Panc1 (cell line): ENCODE measurements at regions not wholly inside any gene's neighbourhood (a gene's known extent, or its start where the extent isn't known, plus 50 kb on each side); places are given as distances from the start of the nearest gene placed in this dataset.
A peak's percentile ranks its signal among the peaks of the same experiment; 100 is the strongest.

ENCODE experiments used
- ATAC-seq: fragments of 200-7000 bp; cut with Tn5 transposase; 2 replicates; pipeline ENCODE4 v1.9.1; 2020; ENCODE audit warnings: mild to moderate bottlenecking, moderate library complexity
- BruUV-seq: library from RNA; stranded (reverse); fragments of 400-500 nt; replicated peaks from 2 replicates; lab custom pipeline; 2021; lab: Mats Ljungman, UMichigan
- CTCF ChIA-PET: fragments of 300-600 bp; sonication (Branson Sonifier 250); formaldehyde crosslinking; loops from one replicate; lab custom pipeline; 2022; ENCODE audit warnings: antibody characterized with exemption; lab: Charles Lee
- POLR2A ChIA-PET: fragments of 300-600 bp; sonication (Branson Sonifier 250); formaldehyde crosslinking; loops from one replicate; lab custom pipeline; 2022; ENCODE audit warnings: antibody characterized with exemption; lab: Charles Lee
- DNase-seq: peaks from one replicate; pipeline ENCODE4 v3.0.0-alpha.2; 2010; ENCODE audit warnings: low read depth, low spot score
- H3K27ac ChIP-seq: 2 replicates; pipeline ENCODE4 v1.5.1; 2011; ENCODE audit warnings: mild to moderate bottlenecking, low read length, inconsistent platforms
- H3K27me3 ChIP-seq: fragments of 200-500 bp; sonication (Bioruptor generic); 2 replicates; pipeline ENCODE4 v1.6.0; 2014; ENCODE audit warnings: low read length, inconsistent platforms; ENCODE audit not compliant: control insufficient read depth, insufficient read depth
- H3K36me3 ChIP-seq: fragments of 200-500 bp; sonication (Bioruptor generic); 2 replicates; pipeline ENCODE4 v1.5.1; 2014; ENCODE audit warnings: inconsistent platforms, mild to moderate bottlenecking, low read length, moderate library complexity; ENCODE audit not compliant: control insufficient read depth, insufficient read depth
- H3K4me1 ChIP-seq: 2 replicates; pipeline ENCODE4 v1.5.1; 2011; ENCODE audit warnings: inconsistent platforms, mild to moderate bottlenecking, low read length, moderate library complexity; ENCODE audit not compliant: control insufficient read depth, insufficient read depth
- H3K4me3 ChIP-seq, 2 experiments: 2 replicates each; pipeline ENCODE4 v1.5.1; 2011 to 2012; ENCODE audit warnings: low read depth in 2 of 2, low read length in 2 of 2, mild to moderate bottlenecking in 2 of 2, inconsistent platforms in 1 of 2, moderate library complexity in 1 of 2
- H3K9me3 ChIP-seq: fragments of 200-500 bp; sonication (Bioruptor generic); 2 replicates; pipeline ENCODE4 v1.5.1; 2014; ENCODE audit warnings: low read depth, mild to moderate bottlenecking, inconsistent platforms, low read length, moderate library complexity; ENCODE audit not compliant: control insufficient read depth, insufficient read depth
- POLR2AphosphoS5 ChIP-seq: IDR thresholded peaks from 2 replicates; pipeline ENCODE4 v1.6.1; 2012; ENCODE audit warnings: mild to moderate bottlenecking, low read depth, low read length, moderate library complexity
- REST ChIP-seq, 2 experiments: IDR thresholded peaks; 2 replicates each; pipeline ENCODE4 v1.6.1; 2011 to 2012; ENCODE audit warnings: low read depth in 2 of 2, control low read depth in 1 of 2, low read length in 1 of 2, mild to moderate bottlenecking in 1 of 2, moderate library complexity in 1 of 2; ENCODE audit not compliant: insufficient read depth in 1 of 2
- SIN3A ChIP-seq: IDR thresholded peaks from 2 replicates; pipeline ENCODE4 v1.6.1; 2012; ENCODE audit warnings: low read depth, mild to moderate bottlenecking, low read length, moderate library complexity, borderline replicate concordance; ENCODE audit not compliant: insufficient read depth
- TCF7L2 ChIP-seq: IDR thresholded peaks from 2 replicates; pipeline ENCODE4 v1.6.1; 2011; ENCODE audit warnings: mild to moderate bottlenecking, low read depth, low read length, inconsistent platforms
- in situ Hi-C: cut with HindIII; loops from 2 replicates; pipeline ENCODE4 v1.10.0; 2016; ENCODE audit warnings: low sequenced_read_pairs, low pct_unique_long_range_greater_than_20kb
- intact Hi-C: fragments of 100-400 bp; cut with micrococcal nuclease; formaldehyde crosslinking; loops from one replicate; pipeline ENCODE4 v1.10.0; 2022; ENCODE audit not compliant: unreplicated experiment
- TF ChIP-seq, protein P1 (sequence below): fragments of 450-650 bp; IDR thresholded peaks from 2 replicates; pipeline ENCODE4 v1.5.1; 2017; ENCODE audit warnings: mild to moderate bottlenecking

GRCh38 chr2:198659096-198659870 lies 798.5 kb downstream of the SATB2 start:
- no peak overlapping the region for H3K27ac ChIP-seq
- ChIA-PET POLR2A (no interaction called here), CTCF (no interaction called here)
- ATAC-seq (no peak), DNase-seq (no peak)
- H3K4me1 ChIP-seq: no peaks in the 10 kb centered on the region
- in situ Hi-C loops: no loop called here
- no peaks in the 10 kb centered on the region for H3K9me3 ChIP-seq
- no peaks in the 10 kb centered on the region for H3K27me3 ChIP-seq
- TF ChIP-seq REST (IDR thresholded peaks at IDR 0.05; ENCODE audit: insufficient read depth in 1 of 2, low read depth in 2 of 2, low read length in 1 of 2) (no peak), POLR2AphosphoS5 (no peak), TCF7L2 (no peak), SIN3A (no peak)
- TF ChIP-seq, protein P1, sequence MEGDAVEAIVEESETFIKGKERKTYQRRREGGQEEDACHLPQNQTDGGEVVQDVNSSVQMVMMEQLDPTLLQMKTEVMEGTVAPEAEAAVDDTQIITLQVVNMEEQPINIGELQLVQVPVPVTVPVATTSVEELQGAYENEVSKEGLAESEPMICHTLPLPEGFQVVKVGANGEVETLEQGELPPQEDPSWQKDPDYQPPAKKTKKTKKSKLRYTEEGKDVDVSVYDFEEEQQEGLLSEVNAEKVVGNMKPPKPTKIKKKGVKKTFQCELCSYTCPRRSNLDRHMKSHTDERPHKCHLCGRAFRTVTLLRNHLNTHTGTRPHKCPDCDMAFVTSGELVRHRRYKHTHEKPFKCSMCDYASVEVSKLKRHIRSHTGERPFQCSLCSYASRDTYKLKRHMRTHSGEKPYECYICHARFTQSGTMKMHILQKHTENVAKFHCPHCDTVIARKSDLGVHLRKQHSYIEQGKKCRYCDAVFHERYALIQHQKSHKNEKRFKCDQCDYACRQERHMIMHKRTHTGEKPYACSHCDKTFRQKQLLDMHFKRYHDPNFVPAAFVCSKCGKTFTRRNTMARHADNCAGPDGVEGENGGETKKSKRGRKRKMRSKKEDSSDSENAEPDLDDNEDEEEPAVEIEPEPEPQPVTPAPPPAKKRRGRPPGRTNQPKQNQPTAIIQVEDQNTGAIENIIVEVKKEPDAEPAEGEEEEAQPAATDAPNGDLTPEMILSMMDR: no peak
- no TSS peak for BruUV-seq
- H3K4me3 ChIP-seq: no peak overlapping the region
- no peaks in the 10 kb centered on the region for H3K36me3 ChIP-seq
- intact Hi-C loops: loop anchor here (5.0 to 10.0 kb wide), 2 partner anchors 344 to 828 kb away; no protein-coding TSS in a partner anchor

- BruUV-seq: no TSS peak
- Histone ChIP-seq H3K4me1 (no peaks in the 10 kb centered on the region), H3K36me3 (no peaks in the 10 kb centered on the region), H3K9me3 (no peaks in the 10 kb centered on the region), H3K27ac (no peak overlapping the region), H3K27me3 (no peaks in the 10 kb centered on the region), H3K4me3 (no peak overlapping the region)
- DNase-seq (peak; percentile 5), ATAC-seq (no peak)
- in situ Hi-C loops (no loop called here), intact Hi-C loops (loop anchor here (5.0 to 10.0 kb wide), 2 partner anchors 343 to 830 kb away; no protein-coding TSS in a partner anchor)
- ChIA-PET POLR2A (no interaction called here), CTCF (no interaction called here)
- TF ChIP-seq SIN3A: no peak
- TF ChIP-seq, protein P1: peak; percentile 56; the same call in 1 of the 2 replicates
Observed at GRCh38 chr2:198657512-198658121, 800.1 kb downstream of the SATB2 start.
